AG08396 (cell line): ENCODE measurements at regions not wholly inside any gene's neighbourhood (a gene's known extent, or its start where the extent isn't known, plus 50 kb on each side); places are given as distances from the start of the nearest gene placed in this dataset.

Experiments
- DNase-seq: peaks from one replicate; pipeline ENCODE4 v3.0.0; 2012; ENCODE audit warnings: low spot score, mixed read lengths

GRCh38 chr7:70907259-70908247 lies 224.4 kb upstream of the GALNT17 start:
- no peak for DNase-seq

DNA sequence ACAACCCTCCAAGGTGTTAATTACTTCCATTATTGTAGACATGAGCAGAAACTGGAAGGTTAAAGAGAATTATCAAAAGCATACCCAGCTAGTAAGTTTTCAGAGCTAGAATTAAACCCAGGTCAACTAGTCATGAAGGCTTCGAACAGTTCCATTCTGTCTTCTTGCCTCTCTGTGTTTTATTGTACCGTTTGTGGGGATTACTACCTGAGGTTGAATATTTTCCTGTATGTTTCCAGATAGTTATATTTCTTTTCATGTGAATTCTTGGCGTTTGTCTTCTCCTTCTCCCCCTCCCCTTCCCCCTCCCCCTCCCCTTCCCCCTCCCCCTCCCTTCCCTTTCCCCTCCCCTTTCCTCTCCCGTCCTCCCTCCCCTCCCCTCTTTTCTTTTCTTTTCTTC lies 218.0 kb upstream of the GALNT17 start:
- DNase-seq, result no peak

DNA sequence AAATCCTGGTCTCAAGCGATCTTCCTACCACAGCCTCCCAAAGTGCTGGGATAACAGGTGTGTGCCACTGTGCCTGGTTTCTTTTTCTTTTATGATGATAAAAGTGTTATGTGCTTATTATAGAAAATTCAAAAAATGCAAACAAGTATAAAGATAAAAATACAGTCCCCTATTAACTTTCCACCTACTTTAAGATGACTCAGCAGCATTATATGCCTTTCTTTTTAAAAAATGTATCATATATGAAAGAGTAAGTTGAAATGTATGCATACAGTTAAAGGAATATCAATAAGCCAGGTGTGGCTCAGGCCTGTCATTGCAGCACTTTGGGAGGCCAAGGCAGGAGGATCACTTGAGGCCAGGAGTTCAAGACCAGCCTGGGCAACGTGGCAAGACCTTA lies 216.9 kb upstream of the GALNT17 start:
- DNase-seq, result no peak

DNA sequence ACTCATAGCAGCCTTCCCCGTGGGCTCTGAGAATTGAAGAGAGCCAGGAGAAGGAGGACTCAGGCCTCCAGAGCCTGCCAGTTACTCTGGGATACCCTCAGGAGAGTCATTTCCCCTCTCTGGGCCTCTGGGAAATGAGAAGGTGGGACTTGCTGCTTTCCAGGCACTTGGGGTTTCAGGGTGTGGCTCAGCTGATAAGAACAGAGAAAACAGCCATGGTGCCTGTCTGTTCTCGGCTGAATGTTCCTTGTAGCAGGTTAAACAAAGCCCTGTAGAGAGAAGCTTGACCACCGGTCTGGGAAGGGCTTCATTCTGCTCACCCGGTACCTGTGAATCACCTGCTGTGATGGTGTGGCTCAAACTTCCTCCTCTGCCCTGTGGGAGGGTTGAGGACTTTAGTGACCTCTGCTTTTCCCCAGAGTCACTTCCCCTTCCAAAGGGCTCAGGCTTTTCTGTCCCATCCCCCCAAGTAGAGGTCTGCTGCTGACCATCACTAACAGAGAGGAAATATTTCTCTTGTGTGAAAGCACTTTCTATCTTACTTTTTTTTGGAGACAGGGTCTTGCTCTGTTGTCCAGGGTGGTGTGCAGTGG lies 212.4 kb upstream of the GALNT17 start:
- no peak for DNase-seq

DNA sequence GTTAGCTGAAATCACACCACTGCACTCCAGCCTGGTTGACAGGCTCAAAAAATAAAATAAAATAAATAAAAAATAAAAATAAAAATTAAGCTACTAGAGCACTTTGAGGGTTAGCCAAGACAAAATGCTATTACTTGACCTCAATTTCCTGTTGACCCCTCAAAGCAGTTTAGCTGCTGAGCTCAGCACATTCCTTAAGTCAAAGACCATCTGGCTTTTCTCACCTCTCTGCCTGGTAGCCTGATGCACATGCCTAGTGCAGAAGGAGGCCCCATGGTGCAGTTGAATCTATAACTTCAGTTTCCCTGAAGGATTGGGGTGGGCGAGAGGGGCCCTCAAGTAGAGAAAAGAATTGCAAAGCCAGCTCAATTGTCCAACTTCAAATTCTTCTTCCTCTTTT lies 211.1 kb upstream of the GALNT17 start:
- DNase-seq, result no peak

DNA sequence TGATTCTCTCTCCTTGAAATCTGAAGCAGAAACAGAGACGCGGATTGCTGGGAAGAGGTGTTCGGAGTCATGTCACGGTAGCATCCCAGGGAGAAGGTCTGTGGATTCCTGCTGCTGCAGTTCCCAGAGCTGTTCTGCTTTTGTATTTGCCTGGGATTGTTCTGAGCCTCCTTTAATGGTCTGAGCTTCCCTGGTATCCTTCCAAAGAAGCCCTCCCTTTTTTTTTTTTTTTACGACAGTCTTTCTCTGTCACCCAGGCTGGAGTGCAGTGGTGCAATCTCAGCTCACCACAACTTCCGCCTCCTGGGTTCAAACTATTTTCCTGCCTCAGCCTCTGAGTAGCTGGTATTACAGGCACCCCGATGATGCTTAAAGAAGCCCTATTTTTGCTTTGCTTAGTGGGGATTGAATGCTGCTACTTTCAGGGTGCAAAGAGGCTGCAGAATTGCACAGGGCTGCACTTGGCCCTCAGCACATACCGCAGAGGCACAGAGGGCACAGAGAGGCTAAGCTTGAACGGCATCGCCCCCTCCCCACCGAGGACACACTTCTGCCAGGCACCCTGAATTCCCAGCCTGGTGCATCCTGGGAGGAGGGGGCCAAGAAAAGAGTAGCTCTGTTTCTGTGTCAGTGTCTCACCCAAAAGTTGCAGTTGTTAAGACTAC lies 208.6 kb upstream of the GALNT17 start:
- no peak for DNase-seq

GRCh38 chr7:70925411-70926115 lies 206.4 kb upstream of the GALNT17 start:
- DNase-seq, result no peak

- DNase-seq, result no peak
Measured at GRCh38 chr7:70926666-70927065, 205.3 kb upstream of the GALNT17 start.

DNA sequence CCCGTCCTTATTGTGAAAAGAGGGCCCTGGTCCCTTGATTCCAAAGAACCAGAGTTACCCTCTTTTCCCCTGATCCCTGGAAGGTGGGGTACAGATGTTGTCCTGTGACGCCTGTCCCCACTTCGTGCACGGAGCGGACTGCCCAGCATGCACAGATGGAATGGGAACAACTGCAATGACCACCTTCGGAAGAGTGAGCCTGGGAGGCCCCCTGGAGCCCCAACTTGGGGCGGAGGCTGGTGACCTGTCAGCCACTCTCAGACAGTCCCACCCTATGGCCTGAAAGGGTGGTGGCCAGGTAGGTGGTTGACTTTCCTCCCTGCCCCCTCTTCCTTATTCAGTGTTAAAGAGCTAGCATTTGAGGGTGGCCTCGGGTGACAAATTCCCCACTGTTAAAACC lies 196.6 kb upstream of the GALNT17 start:
- no peak for DNase-seq

DNA sequence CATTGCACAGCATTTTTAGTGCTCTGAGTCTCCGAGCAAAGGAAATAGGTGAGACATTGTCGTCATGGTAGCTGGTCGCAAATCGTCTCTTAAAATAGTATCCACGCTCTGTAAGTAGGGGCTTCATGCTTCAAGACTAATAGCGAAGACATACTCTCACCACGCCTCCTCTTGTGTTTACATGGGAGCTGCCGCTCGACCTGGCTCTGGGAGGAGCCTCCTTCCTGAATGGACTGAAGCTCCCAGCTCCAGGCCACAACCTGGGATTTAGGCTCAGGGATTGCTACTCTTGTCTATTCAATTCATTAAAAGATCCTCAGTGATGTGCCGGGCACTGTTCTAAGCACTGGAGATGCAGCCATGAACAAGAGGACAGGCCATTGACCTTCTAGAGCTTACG lies 196.1 kb upstream of the GALNT17 start:
- DNase-seq, result no peak

DNA sequence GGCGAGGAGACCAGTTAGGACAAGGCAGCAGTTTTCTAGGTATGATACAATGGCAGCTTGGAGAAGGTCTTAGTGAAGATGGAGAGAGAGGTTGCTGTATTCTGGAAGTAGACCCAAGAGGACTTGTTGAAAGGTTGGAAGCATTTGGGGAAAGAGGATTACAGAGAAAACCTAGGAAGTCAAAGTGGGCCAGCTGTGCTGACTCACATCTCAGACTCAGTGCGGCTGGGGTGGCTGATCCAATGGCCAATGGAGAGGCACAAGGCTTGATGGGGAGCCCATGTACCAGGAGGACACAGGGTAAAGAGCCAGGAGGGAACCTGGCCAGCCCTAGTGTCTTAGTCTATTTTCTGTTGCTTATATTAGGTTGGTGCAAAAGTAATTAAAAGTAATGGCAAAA lies 194.5 kb upstream of the GALNT17 start:
- no peak for DNase-seq

- DNase-seq, result no peak
Measured at GRCh38 chr7:70940597-70940996, 191.3 kb upstream of the GALNT17 start.

DNA sequence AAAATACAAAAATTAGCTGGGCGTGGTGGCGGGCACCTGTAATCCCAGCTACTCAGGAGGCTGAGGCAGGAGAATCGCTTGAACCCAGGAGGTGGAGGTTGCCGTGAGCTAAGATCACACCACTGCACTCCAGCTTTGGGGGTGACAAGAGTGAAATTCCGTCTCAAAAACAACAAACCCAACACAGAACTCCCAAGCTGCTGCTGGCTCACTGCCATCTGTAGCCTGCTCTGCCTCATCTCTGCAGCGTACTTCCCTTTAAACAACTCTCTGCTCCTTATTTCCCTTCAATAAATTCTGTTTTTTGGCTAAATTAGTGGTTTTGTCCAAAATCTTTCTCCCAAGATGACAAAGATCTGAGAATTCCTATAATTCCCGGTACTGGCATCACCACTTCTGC lies 189.2 kb upstream of the GALNT17 start:
- no peak for DNase-seq

- DNase-seq, result no peak
Measured at GRCh38 chr7:70944516-70944915, 187.4 kb upstream of the GALNT17 start.

DNA sequence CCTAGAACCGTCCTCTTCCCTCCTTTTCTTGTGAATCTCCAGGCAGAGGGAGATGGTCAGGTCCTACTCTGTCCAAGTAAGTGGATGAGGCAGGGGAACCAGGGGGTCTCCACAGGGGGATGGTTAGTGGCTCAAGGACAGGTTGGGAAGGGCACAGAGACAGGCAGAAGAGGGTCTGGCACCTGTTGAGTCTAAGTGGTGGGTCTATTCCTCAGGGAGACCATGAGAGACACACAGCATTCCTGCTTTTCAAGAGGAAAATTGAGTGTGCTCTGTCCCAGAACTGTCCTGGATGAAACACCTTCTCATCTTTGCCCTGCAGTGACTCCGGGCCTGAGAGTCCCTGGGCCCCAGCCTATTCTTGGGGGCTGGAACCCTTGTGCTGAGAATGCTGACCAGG lies 184.8 kb upstream of the GALNT17 start:
- no peak for DNase-seq

DNA sequence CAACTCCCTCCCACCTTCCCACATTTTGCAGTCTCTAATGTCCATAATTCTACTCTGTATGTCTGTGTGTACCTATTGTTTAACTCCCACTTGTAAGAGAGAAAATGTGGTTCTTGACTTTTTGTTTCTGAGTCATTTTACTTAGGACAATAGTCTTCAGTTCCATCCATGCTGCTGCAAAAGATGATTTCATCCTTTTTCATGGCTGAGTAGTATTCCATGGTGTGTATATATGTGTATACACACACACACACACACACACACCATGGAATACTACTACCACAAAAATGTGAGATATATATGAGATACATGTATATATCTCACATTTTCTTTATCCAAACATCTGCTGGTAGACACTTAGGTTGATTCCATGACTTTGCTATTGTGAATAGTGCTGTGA lies 182.1 kb upstream of the GALNT17 start:
- no peak for DNase-seq

DNA sequence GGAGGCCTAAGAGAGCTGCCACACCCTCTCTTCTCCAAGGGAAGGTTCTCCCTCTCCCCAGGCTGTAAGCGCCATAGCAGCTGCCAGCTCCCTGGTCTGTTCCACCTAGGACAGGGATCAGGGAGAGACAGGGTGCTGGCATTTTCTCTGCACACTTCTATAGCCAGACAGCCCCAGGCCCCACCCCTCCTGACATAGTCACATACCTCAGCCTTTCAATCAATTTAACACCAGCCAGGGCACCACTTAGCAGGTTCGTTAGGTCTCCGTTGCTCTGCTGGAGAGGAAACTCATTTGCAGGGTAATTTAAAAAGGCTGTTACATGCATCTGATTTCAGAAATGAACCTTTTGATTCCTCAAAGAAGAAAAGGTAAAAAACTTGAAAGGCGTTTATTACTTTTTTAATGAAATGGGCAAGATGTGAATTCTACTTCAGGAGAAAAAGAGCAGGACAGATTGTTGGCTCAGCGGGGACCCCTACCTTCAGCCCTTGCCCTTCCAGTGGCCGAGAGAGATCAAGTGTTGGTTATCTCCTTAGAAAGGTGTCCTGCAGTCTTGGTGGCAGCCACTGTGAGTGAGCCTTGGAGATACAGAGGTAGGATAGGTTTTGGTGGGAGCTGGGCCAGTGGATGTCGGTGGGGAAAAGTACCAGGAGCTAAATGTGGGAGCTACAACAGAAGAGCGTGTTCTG lies 180.5 kb upstream of the GALNT17 start:
- DNase-seq, result no peak

DNA sequence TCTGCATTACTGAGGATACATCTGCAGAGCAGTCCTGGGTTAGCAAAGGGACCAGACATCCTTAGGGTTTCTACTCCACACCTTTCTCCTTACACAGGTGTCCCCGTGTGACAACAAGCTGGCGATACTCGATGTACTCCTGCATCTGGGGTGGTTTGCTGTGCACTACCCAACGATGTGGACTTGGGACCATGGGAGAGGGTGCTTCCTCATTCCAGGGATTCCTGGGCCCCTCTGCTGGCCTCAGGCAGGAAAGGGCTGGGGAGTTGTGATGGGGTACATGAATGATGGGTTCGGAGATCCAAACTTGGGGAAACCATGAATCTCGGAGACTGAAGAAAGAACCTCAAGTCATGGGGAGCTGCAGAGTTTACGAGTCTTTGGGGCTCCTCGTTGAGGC lies 179.6 kb upstream of the GALNT17 start:
- no peak for DNase-seq

DNA sequence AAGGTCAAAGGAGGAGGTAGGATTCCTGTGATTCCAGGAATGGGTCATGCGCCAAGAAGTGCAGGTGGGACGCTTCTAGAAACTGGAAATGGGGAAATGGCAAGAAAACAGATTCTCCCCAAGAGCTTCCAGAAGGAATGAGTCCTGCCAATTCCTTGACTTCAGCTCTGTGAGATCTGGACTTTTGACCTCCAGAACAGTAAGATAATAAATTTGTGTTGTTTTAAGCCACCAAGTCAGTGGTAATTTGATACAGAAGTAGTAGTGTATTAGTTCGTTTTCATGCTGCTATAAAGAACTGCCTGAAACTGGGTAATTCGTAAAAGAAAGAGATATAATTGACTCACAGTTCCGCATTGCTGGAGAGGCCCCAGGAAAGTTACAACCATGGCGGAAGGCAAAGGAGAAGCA lies 178.6 kb upstream of the GALNT17 start:
- no peak for DNase-seq

- no peak for DNase-seq
Measured at GRCh38 chr7:70953796-70954195, 178.1 kb upstream of the GALNT17 start.

GRCh38 chr7:70972693-70973092 lies 159.3 kb upstream of the GALNT17 start:
- no peak for DNase-seq

DNA sequence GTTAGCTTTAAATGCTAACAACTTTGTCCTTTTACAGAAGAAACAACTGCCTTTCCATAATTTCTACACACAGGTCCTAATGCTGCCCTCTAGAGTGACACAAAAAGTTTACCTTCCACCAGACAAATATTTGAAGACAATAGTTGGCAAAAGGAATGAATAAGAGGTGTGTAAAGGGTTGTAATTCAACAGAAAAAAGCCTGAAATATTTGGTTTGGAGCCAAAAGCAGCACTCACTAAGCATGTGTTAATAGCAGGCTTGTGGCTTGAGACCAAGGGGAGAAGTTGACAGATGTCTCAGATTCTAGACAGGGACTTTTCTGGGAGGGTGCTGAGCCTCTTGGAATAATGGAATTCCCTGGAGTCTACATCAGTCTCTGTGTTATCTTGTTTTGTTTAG lies 156.2 kb upstream of the GALNT17 start:
- DNase-seq, result no peak
